GM12864 (cell line): ENCODE measurements at regions not wholly inside any gene's neighbourhood (a gene's known extent, or its start where the extent isn't known, plus 50 kb on each side); places are given as distances from the start of the nearest gene placed in this dataset.

Source experiments
- DNase-seq: peaks from one replicate; pipeline ENCODE4 v3.0.0-alpha.2; 2011; ENCODE audit warnings: low read depth
- H3K4me3 ChIP-seq: 2 replicates; pipeline ENCODE4 v1.5.1; 2011; ENCODE audit warnings: mild to moderate bottlenecking, low read depth, low read length, control low read depth
- CTCF ChIP-seq: IDR thresholded peaks from 2 replicates; pipeline ENCODE4 v1.5.1; 2011; ENCODE audit warnings: low read depth, mild to moderate bottlenecking, moderate library complexity, low read length, control low read depth, inconsistent platforms; ENCODE audit errors: missing control alignments

- no peak overlapping the region for H3K4me3 ChIP-seq
- no peak for DNase-seq
- no peak for TF ChIP-seq CTCF
Observed at GRCh38 chr13:109494925-109495369, 291.4 kb downstream of the IRS2 start.

DNA sequence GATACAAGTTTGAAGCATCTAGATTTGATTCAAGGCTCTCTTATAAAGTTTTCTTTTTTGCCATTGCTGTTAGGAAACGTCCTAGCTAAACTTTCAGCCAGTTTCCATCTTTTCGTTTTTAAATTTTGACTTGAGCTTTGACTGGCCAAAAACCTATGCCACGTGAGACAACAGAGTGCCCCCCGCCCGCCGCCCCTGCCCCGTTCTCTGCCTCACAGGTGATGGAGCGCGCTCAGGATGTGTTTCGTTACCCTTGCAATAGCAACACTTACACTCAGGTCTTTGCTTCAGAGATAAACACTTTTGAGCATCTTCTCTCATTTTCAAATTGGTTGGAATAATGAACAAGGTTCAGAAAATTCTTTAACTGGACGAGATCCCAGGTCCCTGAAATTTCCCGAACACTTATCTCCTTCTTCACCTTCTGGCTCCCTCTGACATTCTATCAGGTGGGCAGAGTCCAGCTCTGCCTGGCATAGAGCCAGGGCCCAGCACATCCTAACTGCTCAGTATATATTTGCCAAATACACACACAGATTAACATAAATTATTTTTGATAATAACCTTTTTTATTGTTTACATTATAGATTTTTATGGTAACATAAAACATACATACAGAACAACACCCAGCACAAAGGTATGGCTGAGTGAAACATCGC lies 301.1 kb downstream of the IRS2 start:
- H3K4me3 ChIP-seq: no peak overlapping the region
- DNase-seq: no peak
- no peak for TF ChIP-seq CTCF

DNA sequence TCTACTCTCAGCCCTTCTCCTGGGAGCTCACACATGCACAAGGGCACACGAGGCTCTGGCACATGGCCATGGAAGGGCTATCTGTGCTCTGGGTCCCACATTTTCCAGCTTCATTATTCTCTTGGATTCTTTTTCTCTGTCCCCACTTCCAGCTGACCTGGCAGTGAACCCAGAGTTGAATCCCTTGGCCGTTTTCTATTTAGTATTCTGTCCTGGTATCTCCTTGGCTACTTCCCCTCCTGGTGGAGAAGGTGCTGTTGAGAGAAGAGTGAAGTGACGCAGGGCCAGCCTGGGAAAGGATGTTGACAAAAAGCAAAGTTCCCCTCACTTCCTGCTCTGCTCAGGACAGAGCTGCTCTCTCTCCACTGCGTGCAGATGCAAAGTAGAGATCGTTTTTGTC lies 303.1 kb downstream of the IRS2 start:
- no peak for DNase-seq
- H3K4me3 ChIP-seq: no peak overlapping the region
- TF ChIP-seq CTCF: no peak

GRCh38 chr13:109481040-109481439 lies 305.3 kb downstream of the IRS2 start:
- no peak overlapping the region for H3K4me3 ChIP-seq
- no peak for TF ChIP-seq CTCF
- no peak for DNase-seq

DNA sequence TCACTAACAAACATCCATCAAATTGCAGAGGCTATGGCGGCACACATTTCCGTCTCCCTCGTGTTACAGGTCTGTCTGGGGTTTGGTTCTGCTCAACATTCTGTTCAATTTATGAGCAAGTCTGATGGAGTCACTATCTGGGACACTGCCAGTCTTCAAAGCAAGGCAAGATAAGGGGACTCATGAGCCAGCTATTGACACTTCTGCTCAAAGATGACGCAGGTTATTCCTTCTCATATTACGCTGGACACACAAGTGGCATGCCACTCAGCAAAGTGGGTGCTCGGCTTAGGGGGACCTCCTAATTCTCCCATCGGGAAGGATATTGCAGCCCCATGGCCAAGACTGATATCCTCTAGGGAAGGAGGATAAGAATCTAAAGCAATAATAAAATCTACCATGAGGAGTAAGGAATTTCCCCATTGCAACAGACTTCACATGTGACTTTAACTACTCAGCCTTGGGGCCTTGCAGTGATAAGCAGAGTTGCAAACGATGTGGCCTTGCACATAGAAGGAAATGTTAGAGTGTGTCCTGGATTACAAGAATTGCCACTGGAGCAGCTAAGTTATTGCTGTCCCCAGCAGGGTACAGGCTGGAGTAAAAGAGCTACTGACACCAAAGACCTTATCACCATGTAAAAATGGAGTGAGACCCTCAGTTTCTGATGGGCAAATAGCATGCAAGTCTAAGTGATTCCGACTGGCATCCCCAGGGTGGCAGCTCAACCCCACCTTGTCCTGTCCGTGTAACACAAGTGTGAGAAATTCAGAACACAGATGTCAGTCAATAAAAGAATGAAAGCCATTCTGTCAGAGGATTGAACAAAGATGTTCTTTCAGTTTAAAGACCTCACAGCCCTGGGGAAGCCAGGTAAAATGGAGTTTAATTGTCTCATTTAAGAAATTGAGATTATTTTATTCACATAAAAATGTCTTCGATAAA lies 306.1 kb downstream of the IRS2 start:
- no peak overlapping the region for H3K4me3 ChIP-seq
- no peak for TF ChIP-seq CTCF
- no peak for DNase-seq

GRCh38 chr13:109479534-109479933 lies 306.8 kb downstream of the IRS2 start:
- TF ChIP-seq CTCF: no peak
- DNase-seq: no peak
- no peak overlapping the region for H3K4me3 ChIP-seq
